ENCODE measurements at regions not wholly inside any gene's neighbourhood (a gene's known extent, or its start where the extent isn't known, plus 50 kb on each side); places are given as distances from the start of the nearest gene placed in this dataset.

DNA sequence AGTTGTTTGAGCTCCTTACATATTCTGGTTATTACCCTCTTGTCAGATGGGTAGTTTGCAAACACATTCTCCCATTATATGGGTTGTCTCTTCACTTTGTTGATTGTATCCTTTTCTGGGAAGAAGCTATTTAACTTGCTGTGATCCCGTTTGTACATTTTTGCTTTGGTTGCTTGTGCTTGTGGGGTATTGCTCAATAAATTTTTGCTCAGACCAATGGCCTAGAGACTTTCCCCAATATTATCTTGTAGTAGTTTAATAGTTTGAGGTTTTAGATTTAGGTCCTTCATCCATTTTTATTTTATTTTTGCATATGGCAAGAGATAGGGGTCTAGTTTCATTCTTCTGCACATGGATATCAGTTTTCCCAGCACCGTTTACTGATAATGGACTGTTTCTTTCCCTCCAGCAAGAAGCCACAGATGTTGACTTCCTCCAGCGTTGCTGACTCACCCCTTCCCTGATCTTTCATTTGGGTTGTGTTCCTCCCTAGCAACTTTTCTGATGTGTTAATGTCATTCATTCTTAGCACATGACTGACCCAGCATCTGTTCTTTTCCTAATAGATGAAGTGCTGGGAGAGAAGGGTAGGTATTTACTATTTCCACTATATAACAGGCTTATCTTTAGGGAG is 166.7 kb upstream of the SGO1 start:
- no peak for TF ChIP-seq ZNF384 (IDR thresholded peaks at IDR 0.05; ENCODE audit: borderline replicate concordance, low read depth, low read length)
- TF ChIP-seq CTCF (IDR thresholded peaks at IDR 0.05 in 2 of 3, conservative IDR thresholded peaks at IDR 0.05 in 1 of 3; ENCODE audit: control insufficient read depth in 2 of 3, extremely low read depth in 1 of 3, insufficient read depth in 1 of 3, low read depth in 3 of 3, low read length in 3 of 3), result no peak
- TF ChIP-seq, protein P1, sequence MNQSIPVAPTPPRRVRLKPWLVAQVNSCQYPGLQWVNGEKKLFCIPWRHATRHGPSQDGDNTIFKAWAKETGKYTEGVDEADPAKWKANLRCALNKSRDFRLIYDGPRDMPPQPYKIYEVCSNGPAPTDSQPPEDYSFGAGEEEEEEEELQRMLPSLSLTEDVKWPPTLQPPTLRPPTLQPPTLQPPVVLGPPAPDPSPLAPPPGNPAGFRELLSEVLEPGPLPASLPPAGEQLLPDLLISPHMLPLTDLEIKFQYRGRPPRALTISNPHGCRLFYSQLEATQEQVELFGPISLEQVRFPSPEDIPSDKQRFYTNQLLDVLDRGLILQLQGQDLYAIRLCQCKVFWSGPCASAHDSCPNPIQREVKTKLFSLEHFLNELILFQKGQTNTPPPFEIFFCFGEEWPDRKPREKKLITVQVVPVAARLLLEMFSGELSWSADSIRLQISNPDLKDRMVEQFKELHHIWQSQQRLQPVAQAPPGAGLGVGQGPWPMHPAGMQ (IDR thresholded peaks at IDR 0.05; ENCODE audit: borderline replicate concordance), result no peak
- no peak for TF ChIP-seq GABPA (IDR thresholded peaks at IDR 0.05; ENCODE audit: low read depth)
- no peak for TF ChIP-seq CEBPZ (IDR thresholded peaks at IDR 0.05; ENCODE audit: low read depth, low read length)
- TF ChIP-seq ZNF274 (IDR thresholded peaks at IDR 0.05; ENCODE audit: insufficient read depth, insufficient read length), result no peak
- no peak for TF ChIP-seq TARDBP (IDR thresholded peaks at IDR 0.05; ENCODE audit: borderline replicate concordance)
- TF ChIP-seq SIN3A (IDR thresholded peaks at IDR 0.05; ENCODE audit: low read depth, low read length), result no peak
- no peak for TF ChIP-seq POLR2A (IDR thresholded peaks at IDR 0.05; ENCODE audit: low read depth, low read length)
- no peak for TF ChIP-seq ZBTB11 (CRISPR knock-in tag; IDR thresholded peaks at IDR 0.05)
- TF ChIP-seq POLR2AphosphoS5 (IDR thresholded peaks at IDR 0.05; ENCODE audit: low read length), result no peak
- no peak for TF ChIP-seq ZBED1 (IDR thresholded peaks at IDR 0.05; ENCODE audit: borderline replicate concordance)
- TF ChIP-seq SMC3 (IDR thresholded peaks at IDR 0.05; ENCODE audit: borderline replicate concordance, low read length), result no peak
